ENCODE measurements at regions not wholly inside any gene's neighbourhood (a gene's known extent, or its start where the extent isn't known, plus 50 kb on each side); places are given as distances from the start of the nearest gene placed in this dataset.
A peak's percentile ranks its signal among the peaks of the same experiment; 100 is the strongest.

GRCh38 chr3:178063461-178063860 is 472.8 kb upstream of the KCNMB2 start:
- no peaks in the 10 kb centered on the region for H3K27me3 ChIP-seq
- TF ChIP-seq CTCF (IDR thresholded peaks at IDR 0.05): no peak
- H3K9me3 ChIP-seq: no peaks in the 10 kb centered on the region
- peak overlapping the region; percentile 14 for H3K27ac ChIP-seq
- peaks cover 0 to 9% of the 10 kb centered on the region in 2 experiments for H3K4me1 ChIP-seq (ENCODE audit: control insufficient read depth in 1 of 2, insufficient read depth in 1 of 2, low read depth in 1 of 2, low read length in 1 of 2)
- no peak overlapping the region for H3K4me3 ChIP-seq (ENCODE audit: low read depth in 1 of 2, low read length in 1 of 2)
- H3K36me3 ChIP-seq: no peaks in the 10 kb centered on the region

GRCh38 chr3:178067721-178068120 is 468.5 kb upstream of the KCNMB2 start:
- peaks cover 8 to 21% of the 10 kb centered on the region in 2 experiments for H3K4me1 ChIP-seq (ENCODE audit: control insufficient read depth in 1 of 2, insufficient read depth in 1 of 2, low read depth in 1 of 2, low read length in 1 of 2)
- TF ChIP-seq CTCF (IDR thresholded peaks at IDR 0.05): no peak
- no peaks in the 10 kb centered on the region for H3K36me3 ChIP-seq
- no peak overlapping the region for H3K27ac ChIP-seq
- no peaks in the 10 kb centered on the region for H3K27me3 ChIP-seq
- H3K9me3 ChIP-seq: no peaks in the 10 kb centered on the region
- H3K4me3 ChIP-seq (ENCODE audit: low read depth in 1 of 2, low read length in 1 of 2): no peak overlapping the region

GRCh38 chr3:178072391-178073305 is 463.6 kb upstream of the KCNMB2 start:
- Histone ChIP-seq H3K4me1 (ENCODE audit: control insufficient read depth in 1 of 2, insufficient read depth in 1 of 2, low read depth in 1 of 2, low read length in 1 of 2) (peaks cover 12 to 20% of the 10 kb centered on the region in 2 experiments), H3K27me3 (no peaks in the 10 kb centered on the region), H3K27ac (no peak overlapping the region), H3K4me3 (ENCODE audit: low read depth in 1 of 2, low read length in 1 of 2) (no peak overlapping the region), H3K36me3 (no peaks in the 10 kb centered on the region), H3K9me3 (no peaks in the 10 kb centered on the region)
- no peak for TF ChIP-seq CTCF (IDR thresholded peaks at IDR 0.05)

GRCh38 chr3:178073366-178073765 is 462.9 kb upstream of the KCNMB2 start:
- Histone ChIP-seq H3K4me1 (ENCODE audit: control insufficient read depth in 1 of 2, insufficient read depth in 1 of 2, low read depth in 1 of 2, low read length in 1 of 2) (peaks cover 12 to 20% of the 10 kb centered on the region in 2 experiments), H3K36me3 (no peaks in the 10 kb centered on the region), H3K27ac (no peak overlapping the region), H3K27me3 (no peaks in the 10 kb centered on the region), H3K9me3 (no peaks in the 10 kb centered on the region), H3K4me3 (ENCODE audit: low read depth in 1 of 2, low read length in 1 of 2) (no peak overlapping the region)
- no peak for TF ChIP-seq CTCF (IDR thresholded peaks at IDR 0.05)

GRCh38 chr3:178075344-178075743 is 460.9 kb upstream of the KCNMB2 start:
- no peaks in the 10 kb centered on the region for H3K36me3 ChIP-seq
- H3K4me1 ChIP-seq (ENCODE audit: control insufficient read depth in 1 of 2, insufficient read depth in 1 of 2, low read depth in 1 of 2, low read length in 1 of 2): peaks cover 12 to 19% of the 10 kb centered on the region in 2 experiments
- H3K27me3 ChIP-seq: no peaks in the 10 kb centered on the region
- TF ChIP-seq CTCF (IDR thresholded peaks at IDR 0.05): no peak
- H3K9me3 ChIP-seq: no peaks in the 10 kb centered on the region
- no peak overlapping the region for H3K4me3 ChIP-seq (ENCODE audit: low read depth in 1 of 2, low read length in 1 of 2)
- H3K27ac ChIP-seq: no peak overlapping the region
